ENCODE measurements at regions not wholly inside any gene's neighbourhood (a gene's known extent, or its start where the extent isn't known, plus 50 kb on each side); places are given as distances from the start of the nearest gene placed in this dataset.
A peak's percentile ranks its signal among the peaks of the same experiment; 100 is the strongest.
"Not testable (repeated sequence)": the region's sequence is repeated elsewhere in the genome, so short reads cannot be mapped to it uniquely, and the experiment has no call there.

DNA sequence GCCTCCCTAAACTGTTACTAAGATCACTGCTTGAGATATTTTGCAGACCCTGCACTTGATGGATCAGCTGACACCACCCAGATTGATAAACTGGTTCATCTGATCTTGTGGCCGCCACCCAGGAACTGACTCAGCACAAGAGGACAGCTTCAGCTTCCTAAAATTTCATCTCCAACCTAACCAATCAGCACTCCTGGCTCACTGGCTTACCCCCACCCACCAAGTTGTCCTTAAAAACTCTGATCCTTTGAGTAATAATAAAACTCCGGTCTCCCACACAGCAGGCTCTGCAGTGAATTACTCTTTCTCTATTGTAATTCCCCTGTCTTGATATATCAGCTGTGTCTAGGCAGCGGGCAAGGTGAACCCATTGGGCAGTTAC lies 174.8 kb downstream of the UTP18 start:
- ATAC-seq (peak; percentile 14), DNase-seq (no peak)

DNA sequence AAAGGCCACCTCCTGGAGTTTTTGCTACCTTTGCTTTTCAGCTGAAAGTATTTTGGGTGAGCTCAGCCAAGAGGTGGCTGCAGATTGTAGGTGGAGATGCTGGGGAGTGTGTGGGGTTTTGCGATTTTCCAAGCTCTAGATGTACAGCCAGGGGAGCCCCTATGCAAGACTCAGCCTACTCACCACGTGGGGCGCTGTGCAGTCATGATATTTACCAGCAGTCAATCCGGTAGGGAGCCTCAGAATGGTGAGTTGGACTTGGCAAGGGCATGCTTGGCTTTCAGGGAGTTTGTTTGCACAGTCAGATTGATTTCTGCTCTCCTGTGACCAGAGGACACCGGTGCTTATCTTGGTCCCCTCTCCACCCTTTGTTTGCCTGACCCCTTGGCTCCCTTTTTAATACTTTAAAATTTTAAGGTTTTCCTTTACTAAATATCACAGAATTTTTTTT lies 175.3 kb downstream of the UTP18 start:
- ATAC-seq (peak; percentile 69), DNase-seq (peak; percentile 33)

DNA sequence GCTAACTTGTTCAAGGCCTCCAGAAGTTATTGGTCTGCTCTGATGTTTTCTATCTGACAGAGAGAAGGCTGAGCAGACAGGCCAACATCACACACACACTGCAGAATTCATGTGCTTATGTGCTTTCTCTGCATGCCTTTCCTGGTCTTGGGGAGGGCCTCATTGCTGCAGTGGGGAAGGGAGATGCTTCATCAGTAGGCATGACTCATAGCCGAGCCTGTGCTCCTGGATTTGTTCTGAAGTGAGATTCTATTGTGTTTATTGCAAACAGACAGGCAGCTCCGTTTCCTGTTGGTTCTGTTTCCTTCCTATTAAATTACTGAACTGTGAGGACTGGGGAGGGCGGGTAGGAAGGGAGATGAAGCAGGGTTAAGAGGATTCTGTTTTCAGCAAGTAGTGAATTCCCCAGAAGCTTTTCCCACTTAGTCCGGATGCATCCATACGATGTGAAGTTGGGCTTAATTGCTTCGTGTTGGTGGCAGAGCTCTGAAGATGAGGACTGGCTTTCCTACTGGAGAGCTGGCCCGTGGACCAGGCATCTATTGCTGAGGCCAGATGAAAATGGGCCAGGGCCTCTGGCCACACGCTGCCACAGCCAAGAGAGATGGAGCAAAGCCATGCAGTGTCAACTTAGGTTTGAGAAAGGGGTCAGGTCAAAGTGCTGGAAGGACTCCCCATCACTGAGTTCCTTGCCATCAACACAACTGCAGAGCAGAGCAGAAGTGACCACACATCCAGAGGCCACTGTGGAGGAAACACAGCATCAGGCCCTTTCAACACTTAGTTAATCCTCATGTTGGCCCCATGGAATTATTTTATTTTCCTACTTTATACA lies 179.3 kb downstream of the UTP18 start:
- no peak for DNase-seq
- no peak for ATAC-seq

DNA sequence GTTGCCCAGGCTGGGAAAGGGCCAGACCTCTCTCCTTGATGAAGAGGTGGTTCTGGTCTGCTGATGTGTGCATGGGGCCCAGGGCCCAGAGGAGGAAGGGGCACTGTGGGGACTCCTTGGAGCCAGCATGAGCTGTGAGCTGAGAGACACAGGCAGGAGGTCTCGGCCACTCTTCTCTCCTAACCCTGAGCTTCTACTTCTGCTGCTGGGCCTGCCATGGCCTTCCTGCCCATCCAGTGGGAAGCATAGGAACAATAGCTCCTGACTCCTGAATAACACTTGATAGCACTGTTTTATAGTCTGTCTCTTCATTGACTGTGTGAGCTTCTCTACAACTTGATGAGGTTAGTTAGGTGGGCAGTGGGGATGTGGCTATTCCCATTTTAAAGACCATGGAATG lies 181.1 kb downstream of the UTP18 start:
- no peak for ATAC-seq
- DNase-seq = no peak

DNA sequence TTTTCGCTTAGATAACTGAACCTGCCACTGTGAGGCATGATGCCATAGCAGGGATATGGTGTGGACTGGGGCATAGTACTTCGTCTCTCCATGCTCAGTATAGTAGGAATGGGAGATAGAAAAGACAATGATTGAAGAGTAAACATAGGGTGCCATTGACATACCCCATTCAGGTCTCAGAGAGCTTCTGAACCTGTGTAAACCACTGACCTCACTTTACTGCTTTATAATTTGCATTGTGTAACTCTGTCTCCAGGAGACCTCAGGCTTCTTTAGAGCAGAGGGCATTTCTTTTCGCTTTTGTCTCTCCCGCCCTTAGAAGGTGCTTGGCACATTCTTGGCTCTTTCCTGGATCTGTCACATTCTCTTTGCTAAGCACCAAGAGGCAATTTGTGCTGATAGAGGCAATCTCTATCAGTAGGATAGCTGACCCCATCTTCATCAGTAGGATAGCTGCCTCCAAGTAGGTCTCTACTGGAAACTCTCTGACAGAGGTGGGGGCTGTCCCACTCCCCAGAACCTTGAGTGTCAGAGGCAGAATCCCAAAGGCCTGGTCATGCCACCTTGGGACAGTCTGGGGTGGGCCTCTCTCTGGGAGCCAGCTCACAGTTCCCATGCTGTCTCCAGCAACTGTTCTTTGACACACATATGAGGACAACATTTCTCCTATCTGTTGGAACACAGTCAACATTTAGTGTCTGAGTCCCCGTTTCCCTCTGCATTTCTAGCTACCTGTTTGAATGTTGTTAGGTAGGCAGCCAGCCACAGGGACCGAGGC lies 181.9 kb downstream of the UTP18 start:
- ATAC-seq (no peak), DNase-seq (no peak)

DNA sequence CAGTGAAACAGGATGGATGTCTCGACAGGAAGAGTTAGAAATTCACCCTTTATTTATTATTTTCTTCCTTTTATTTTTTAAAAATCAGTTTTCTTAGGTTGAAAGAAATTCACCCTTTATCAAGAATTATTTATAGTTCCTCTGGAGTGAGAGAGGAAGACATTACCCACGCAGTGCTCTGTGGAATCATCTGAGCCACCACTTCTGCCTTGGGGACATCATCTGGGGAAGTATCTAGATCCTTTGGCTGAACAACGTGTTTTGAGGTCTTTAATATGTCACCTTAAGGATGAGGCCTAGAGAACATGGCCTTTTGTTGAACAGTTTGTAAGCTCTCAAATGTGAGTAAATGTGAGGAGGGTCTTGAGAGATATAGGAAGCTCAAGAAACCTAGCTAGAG lies 183.3 kb downstream of the UTP18 start:
- ATAC-seq (no peak), DNase-seq (no peak)

DNA sequence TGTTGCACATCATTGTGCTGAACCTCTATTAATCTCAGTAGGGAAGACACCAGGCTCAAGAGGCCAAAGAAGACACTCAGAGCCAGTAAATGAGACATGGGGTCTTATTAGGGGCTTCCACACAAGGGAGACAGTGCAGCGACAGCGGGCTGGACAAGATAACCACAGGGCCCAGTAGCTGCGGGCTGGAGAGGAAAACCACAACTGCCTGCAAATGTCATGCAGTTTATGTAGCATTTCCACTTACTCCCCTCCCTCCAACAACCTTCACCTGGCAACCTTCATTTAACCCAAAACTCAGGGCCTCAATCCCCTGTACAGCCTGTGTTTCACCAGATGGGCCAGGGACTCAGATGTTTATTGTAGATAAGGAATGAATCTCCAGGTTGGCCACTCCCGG lies 185.6 kb downstream of the UTP18 start:
- ATAC-seq (no peak), DNase-seq (no peak)

DNA sequence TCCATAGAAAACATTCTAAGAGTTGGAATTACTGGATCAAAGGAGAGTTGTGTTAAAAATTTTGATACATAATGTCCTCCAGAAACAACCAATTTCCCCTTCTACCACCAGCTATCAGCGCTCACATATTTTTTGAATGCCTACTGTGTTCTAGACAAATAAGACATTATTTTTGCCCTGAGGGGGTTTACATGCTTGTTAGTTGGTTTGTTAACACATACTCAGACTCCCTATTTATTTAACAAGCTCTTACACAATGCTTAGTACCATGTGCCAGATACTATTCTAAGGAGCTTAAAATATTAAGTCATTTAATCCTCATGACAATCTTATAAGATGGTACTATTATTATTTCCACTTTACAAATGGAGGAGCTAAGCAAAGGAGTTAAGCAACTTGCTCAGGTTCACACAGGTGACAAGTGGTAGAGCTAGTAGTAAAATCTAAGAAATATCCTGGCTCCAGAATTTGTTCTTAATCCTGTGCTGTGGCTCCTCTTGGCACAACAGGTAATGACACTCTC lies 194.2 kb downstream of the UTP18 start:
- DNase-seq (no peak), ATAC-seq (no peak)

DNA sequence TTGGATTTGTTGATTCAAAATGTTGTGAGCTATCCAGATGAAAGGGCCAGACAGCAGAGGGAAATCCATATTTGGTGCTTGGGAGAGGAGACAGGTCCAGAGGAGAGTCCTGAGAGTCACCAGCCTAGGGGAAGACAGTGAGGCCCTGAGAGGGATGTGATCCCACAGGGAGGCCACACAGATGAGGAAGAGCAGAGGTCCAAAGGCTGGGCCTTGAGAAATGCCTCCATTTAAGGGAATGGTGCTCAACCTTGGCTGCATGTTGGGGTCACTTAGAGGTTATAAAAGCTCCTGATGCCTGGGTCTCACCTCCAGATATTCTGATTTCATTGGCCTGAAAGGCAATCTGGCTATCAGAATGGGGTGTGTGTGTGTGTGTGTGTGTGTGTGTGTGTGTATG lies 194.9 kb downstream of the UTP18 start:
- DNase-seq (no peak), ATAC-seq (no peak)

DNA sequence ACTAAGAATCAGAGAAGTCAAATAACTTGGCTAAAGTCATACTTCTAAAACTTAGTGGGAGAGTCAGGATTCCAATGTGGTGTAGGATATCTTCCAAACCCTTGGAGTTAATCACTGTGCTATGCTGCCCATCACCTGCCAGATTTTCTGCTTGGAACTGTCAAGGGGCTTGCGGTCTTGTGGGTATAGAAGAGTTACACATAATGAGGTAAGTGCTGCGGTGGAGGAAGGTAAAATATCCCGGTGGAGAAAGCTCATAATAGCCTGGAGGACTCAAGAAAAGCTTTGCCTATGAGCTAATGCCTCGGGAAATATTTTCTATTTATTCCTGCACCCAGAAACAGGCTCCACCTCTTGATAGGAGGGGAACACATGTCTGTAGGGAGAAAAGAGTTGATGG lies 195.6 kb downstream of the UTP18 start:
- no peak for ATAC-seq
- no peak for DNase-seq

DNA sequence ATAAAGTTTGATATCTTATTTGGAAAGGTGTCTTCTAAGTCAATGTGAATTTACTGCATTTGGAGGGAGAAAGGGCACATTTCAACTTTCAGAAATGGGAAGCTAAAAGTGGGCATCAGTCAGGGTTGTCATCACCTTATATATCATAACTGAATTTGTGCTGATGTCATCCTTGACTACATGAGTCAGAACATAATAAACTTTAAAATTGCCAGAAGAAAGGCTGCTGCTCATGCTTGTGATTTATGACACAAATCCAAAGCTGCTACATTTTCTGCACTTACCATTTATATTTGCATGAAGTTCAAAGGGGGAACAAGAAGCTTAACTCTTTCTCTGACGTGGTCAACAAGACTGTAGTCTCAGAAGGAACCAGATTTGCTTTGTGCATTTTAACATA lies 196.6 kb downstream of the UTP18 start:
- DNase-seq (no peak), ATAC-seq (no peak)

DNA sequence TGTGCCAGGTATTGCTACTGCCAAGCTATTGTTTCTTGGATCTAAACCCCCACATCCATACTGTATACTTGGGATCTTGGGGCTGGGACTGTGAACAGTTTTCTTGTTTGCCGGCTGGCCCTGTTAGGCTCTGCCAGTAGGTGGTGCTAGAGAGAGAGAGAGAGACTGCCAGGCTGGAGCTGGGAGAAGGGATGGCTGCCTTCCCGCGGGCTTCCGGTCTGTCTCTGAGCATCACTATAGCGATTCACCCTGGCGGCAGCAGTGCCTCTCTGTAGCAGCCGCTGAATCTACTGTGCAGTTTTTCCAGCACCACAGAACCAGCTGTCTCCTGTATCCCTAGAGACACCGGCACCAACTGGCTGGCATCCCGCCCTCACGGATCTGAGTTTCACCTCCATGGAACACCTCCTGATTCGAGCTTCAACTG lies 201.2 kb downstream of the UTP18 start:
- peak; percentile 60 for DNase-seq
- peak; percentile 77 for ATAC-seq

DNA sequence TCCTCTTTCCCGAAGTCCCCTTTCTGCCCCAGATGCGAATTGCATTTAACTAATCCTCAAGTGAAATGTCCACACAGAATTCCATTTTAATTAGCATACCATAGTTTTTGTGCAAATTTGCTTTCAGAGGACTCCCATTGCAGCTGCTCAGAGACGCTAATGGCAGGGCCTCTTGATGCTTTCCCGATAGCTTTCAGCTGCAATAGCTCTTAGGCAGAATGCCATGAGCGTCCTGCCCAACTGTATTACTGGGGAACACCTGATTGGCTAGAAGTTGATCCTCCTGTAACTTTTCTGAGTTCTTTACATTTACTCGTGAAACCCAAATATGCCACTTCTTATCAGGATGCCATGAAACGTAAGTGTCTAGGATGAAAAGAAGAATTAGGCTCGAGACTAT lies 203.0 kb downstream of the UTP18 start:
- ATAC-seq = no peak
- no peak for DNase-seq

DNA sequence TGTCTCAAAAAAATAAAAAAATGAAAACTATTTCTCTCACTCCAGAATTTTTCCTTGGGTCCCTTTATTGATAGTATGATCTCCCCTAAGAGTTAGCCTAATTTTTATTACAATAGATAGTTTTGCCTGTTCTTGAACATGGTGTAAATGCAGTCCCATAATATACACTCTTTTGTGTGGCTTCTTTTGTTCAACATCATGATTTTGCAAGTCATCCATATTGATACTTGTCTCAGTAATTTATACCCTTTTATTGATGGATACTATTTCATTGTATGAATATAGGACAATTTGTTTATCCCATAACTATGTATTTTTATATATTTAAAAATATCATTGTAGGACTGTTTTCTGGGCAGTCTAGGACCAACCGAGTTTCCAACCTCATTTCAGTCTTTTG lies 207.0 kb downstream of the UTP18 start:
- DNase-seq (no peak), ATAC-seq (no peak)

DNA sequence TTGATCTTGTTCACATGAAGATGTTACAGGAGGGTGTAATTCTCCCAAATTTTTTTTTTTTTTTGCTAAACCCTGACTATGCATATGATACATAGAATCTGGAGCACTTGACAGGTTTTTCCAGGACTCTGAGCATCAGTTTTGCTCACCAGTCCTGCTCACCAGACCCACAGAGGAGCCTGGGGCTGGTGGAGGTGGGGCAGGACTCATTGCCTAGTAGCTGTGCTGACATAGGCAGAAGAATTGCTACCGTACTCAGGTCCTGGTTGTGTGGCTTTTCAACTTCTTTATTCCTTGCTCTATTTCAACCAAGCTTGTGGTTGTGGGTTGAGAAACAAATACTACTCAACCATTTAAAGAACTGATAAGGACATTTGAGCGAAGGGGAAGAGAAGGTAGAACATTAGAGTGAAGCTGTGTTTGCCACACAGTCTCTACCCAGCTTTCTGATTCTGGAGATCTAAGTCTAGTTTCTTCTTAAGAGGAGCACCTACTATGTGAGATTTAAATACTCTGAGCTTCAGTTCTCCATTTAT lies 212.4 kb downstream of the UTP18 start:
- ATAC-seq = no peak

DNA sequence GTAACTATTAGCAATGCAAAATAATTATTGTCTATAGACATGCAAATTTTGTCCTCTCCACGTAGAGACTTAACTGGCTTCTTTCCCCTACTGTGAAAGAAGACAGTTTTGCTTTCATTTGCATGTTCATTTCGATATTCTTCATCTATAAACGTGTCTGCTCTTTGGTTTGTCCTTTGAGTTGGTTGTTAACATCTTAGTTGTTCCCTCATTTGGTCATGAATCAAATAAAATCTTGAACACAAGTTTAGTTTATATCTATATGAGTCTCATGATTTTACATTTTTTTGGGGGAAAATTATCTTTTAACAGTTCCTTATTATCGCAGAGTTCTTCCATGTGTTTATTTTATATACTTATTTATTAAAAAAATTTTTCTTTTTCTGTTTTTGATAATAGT lies 214.4 kb downstream of the UTP18 start:
- ATAC-seq (no peak), DNase-seq (no peak)

More for the DNA sequence above, 212.4 kb downstream of the UTP18 start:
- DNase-seq = no peak

DNA sequence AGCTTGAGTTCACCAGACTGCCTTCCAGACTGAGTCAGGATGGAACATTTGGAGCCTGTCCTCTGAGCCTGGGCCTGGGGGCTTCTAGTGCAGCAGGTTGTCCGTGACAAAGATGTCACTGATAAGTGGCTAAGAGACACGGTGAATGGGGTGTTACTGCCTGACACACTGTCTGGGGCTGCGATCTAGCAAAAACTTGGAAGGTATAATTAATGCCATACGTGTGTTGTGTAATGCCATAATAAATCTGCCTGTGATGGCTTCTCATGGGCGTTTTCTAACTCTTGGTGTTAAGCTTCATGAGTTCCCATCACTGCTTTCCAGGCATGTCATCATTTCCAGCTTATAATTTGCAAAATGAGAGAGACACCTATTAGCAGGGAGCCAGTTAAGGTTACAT lies 215.4 kb downstream of the UTP18 start:
- no peak for DNase-seq
- no peak for ATAC-seq

DNA sequence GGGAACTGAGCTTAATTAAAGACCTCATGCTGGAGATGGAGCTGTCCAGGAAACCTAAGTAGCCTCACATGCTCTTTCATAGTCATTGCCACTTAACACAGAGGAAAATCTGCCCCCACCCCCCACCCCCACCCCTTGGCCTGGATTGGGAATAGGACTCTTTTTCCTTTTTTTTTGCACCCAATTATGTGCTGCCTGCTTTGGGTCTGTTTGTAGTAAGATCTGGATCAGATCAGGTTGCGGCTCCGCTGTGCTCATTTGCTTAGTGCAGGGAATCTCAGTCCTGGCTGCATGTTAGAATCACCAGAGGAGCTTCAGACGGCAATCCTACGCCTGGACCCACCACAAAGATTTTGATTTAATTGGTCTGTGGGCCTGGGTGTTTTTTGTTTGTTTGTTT lies 219.0 kb downstream of the UTP18 start:
- ATAC-seq = no peak
- DNase-seq = no peak

DNA sequence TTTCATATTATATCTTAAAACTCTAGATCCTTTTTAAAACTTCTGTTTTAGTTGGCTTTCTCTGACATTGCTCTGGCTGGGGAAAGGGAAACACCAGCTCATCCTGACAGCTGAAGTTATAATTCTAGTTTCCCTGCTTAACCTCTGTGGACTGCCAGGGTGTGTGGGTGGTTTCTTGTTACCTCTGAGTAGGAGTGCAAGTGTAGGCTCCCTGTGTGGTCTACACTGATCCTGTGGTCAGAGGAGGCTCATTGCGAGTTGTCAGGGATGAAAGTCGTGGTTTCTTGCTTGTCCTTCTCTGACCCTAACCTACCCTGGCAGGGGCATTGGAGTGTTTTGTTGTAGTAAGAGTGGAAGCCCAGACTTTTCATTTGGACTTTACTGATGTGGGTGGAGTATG lies 221.0 kb downstream of the UTP18 start:
- DNase-seq (no peak), ATAC-seq (no peak)

DNA sequence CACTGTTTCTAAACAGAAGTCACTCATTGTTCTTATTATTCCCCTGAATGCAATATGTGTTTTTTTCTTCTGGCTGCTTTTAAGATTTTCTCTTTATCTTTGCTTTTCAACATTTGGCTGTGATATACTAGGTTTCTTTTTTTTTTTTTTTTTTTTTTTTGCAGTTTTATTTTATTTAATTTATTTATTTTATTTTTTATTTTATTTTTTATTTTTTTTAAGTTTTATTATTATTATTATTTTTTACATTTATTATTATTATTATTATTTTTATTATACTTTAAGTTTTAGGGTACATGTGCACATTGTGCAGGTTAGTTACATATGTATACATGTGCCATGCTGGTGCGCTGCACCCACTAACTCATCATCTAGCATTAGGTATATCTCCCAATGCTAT lies 221.9 kb downstream of the UTP18 start:
- DNase-seq, ATAC-seq: not testable (repeated sequence)

DNA sequence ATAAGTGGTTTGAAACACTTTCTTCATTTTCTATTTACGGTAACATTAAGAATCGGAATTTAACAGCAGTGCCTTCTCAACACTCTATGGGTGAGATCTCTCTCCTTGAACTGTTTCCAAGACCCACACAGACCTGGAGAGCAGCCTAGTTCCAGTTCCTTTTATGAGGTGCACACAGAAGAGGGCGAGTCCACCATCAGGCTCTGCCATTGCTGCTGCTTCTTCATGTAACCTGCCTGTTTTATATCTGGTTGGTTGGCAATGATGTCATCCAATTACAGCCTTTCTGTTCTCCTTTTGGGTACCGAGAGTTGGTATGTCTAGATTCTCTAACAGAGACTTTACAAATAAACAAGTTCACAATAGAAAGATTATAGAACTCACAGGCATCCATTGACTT lies 225.7 kb downstream of the UTP18 start:
- no peak for ATAC-seq
- DNase-seq = no peak

DNA sequence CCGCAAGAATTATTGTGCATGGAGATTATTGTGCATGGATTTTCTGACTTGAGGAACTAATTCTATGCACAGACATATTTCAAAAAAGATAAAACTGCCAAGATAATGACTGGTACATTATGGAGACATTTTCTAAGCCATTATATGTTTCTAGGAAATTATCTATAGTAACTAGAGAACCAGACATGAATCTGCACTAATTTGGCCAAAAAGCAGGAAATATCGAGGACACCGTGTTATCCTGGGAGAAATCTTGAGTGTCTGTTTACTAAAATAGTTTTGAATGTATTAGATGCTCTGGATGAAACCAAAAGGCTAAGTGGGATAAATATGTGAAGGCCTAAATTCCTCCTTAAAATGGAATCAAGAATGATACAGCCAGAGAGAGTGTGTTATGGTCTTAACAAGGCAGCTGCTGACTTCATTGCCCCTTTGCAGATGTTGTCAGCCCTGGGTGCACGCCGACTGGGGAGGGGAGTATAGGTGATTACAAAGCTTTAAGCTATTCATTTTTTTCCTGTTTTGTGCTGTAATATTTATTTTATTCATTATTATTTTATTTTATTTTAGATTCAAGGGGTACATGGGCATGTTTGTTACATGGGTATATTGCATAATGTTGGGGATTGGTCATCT lies 226.7 kb downstream of the UTP18 start:
- ATAC-seq = no peak

DNA sequence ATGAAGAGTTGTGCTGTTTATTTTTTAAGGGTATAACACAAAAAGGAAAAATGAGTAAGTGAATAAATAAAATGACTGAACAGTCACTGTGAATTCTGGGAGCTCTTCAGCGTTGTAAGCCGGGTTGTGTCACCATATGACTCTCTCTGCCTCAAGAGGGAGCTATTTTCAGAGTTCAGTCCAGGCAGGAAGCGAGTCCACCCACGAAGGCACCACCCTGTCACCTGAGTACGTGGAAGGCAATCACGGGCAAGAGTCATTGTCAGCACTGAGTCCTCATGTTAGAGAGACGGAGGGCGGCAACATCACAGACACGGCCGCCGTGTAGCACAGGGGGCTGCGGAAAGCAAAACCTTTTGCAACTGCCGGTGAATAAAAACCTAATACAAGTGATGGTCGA lies 227.6 kb downstream of the UTP18 start:
- ATAC-seq = no peak
- DNase-seq = peak; percentile 10

More for the DNA sequence above, 226.7 kb downstream of the UTP18 start:
- no peak for DNase-seq

Data from stimulated activated naive CD8-positive, alpha-beta T cell treated with anti-CD3 and anti-CD28 coated beads, Interleukin-15, Interleukin-2, amounts not matched to agents 100 U/mL and 50 U/mL, for 24 hours (primary cell).